ENCODE measurements at regions not wholly inside any gene's neighbourhood (a gene's known extent, or its start where the extent isn't known, plus 50 kb on each side); places are given as distances from the start of the nearest gene placed in this dataset.

- Histone ChIP-seq H2BK120ac (ENCODE audit: low read depth, low read length, poor library complexity, severe bottlenecking) (no peak overlapping the region), H3K9ac (ENCODE audit: extremely low read depth, insufficient read length, low read length) (no peak overlapping the region), H3K4me1 (ENCODE audit: insufficient read depth, low read length) (peaks cover 9% of the 10 kb centered on the region; the same call in 1 of the 2 replicates), H4K5ac (ENCODE audit: insufficient read length, low read depth, low read length) (no peak overlapping the region), H3K23ac (ENCODE audit: insufficient read length, low read depth, low read length) (no peak overlapping the region), H2BK5ac (ENCODE audit: insufficient read length, low read length) (no peak overlapping the region), H3T11ph (ENCODE audit: low read length) (no peak overlapping the region), H2BK20ac (ENCODE audit: low read depth, low read length, poor library complexity, severe bottlenecking) (no peak overlapping the region), H2AFZ (ENCODE audit: low read length) (no peak overlapping the region), H3K18ac (ENCODE audit: insufficient read length, low read depth, low read length) (no peak overlapping the region), H3K14ac (ENCODE audit: insufficient read depth, low read length) (no peak overlapping the region), H3K56ac (ENCODE audit: insufficient read length, low read depth, low read length) (no peak overlapping the region), H2AK5ac (ENCODE audit: insufficient read length, low read length) (no peak overlapping the region), H3K23me2 (ENCODE audit: insufficient read length, low read depth, low read length, poor library complexity, severe bottlenecking) (no peaks in the 10 kb centered on the region), H4K20me1 (ENCODE audit: control insufficient read depth, insufficient read depth, insufficient read length) (no peaks in the 10 kb centered on the region), H3K4me2 (ENCODE audit: insufficient read depth, insufficient read length, low read length) (no peak overlapping the region), H3K79me2 (ENCODE audit: insufficient read depth, low read length) (no peaks in the 10 kb centered on the region), H3K27me3 (ENCODE audit: insufficient read depth, low read length) (no peaks in the 10 kb centered on the region), H2BK12ac (ENCODE audit: insufficient read length, low read depth, low read length) (no peak overlapping the region), H3K79me1 (ENCODE audit: insufficient read depth, low read depth, low read length, poor library complexity, severe bottlenecking) (no peaks in the 10 kb centered on the region), H3K9me3 (ENCODE audit: control insufficient read depth, low read depth, low read length) (no peaks in the 10 kb centered on the region), H4K8ac (replicated peaks; ENCODE audit: insufficient read length, low read depth, low read length) (no peak overlapping the region), H2BK15ac (ENCODE audit: low read depth, low read length) (no peak overlapping the region), H3K4ac (ENCODE audit: low read depth, low read length) (no peak overlapping the region), H3K27ac (ENCODE audit: insufficient read length, low read depth, low read length) (no peak overlapping the region), H4K91ac (ENCODE audit: insufficient read length, low read depth, low read length) (no peak overlapping the region)
- peaks cover 37 to 40% of the 10 kb centered on the region in 2 experiments for H3K4me1 Mint-ChIP-seq
- peaks cover 9% of the 10 kb centered on the region for H3K27me3 Mint-ChIP-seq (ENCODE audit: low read depth)
- H3K36me3 Mint-ChIP-seq (ENCODE audit: insufficient read depth in 1 of 3, low read depth in 3 of 3), result no peaks in the 10 kb centered on the region; a peak in 1 of 7 replicates
- DNase-seq, result no peak
- peak overlapping the region in 1 of 3 experiments; percentile 93; a peak in 1 of 7 replicates for H3K27ac Mint-ChIP-seq
- H3K4me3 Mint-ChIP-seq, result peak overlapping the region in 1 of 2 experiments; percentile 56; a peak in 2 of 5 replicates
- WGBS (ENCODE audit: extremely low coverage, insufficient read length, low lambda C conversion rate), result no CpG with 5 or more reads among the region's 8 CpGs
- TF ChIP-seq, protein P1, sequence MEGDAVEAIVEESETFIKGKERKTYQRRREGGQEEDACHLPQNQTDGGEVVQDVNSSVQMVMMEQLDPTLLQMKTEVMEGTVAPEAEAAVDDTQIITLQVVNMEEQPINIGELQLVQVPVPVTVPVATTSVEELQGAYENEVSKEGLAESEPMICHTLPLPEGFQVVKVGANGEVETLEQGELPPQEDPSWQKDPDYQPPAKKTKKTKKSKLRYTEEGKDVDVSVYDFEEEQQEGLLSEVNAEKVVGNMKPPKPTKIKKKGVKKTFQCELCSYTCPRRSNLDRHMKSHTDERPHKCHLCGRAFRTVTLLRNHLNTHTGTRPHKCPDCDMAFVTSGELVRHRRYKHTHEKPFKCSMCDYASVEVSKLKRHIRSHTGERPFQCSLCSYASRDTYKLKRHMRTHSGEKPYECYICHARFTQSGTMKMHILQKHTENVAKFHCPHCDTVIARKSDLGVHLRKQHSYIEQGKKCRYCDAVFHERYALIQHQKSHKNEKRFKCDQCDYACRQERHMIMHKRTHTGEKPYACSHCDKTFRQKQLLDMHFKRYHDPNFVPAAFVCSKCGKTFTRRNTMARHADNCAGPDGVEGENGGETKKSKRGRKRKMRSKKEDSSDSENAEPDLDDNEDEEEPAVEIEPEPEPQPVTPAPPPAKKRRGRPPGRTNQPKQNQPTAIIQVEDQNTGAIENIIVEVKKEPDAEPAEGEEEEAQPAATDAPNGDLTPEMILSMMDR (conservative IDR thresholded peaks at IDR 0.05), result no peak
- no peaks in the 10 kb centered on the region for H3K9me3 Mint-ChIP-seq
Measured at GRCh38 chr11:45413156-45413858, 127.2 kb upstream of the SYT13 start.

Measured in H9 (cell line).